ENCODE measurements at regions not wholly inside any gene's neighbourhood (a gene's known extent, or its start where the extent isn't known, plus 50 kb on each side); places are given as distances from the start of the nearest gene placed in this dataset.

DNA sequence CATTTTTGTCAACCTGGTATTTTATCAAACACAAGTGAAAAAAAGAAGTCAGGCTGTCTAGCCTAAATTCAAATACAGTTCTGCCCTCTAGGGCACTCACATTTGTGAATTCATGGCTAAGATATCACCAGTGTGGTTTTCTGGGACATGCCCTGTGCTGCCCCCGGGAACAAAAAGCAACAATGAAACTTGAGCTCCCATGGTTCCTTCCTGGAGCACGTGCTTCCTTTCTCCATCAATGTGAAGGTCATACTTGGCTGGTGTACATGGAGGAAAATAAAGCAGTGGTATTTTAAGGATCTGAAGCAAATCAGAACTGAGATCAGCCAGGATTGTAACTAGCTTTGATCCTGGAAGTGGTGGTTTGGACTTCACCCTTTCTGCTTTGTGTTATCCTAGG, 128.9 kb upstream of the FRMD4A start:
- TF ChIP-seq, protein P1, sequence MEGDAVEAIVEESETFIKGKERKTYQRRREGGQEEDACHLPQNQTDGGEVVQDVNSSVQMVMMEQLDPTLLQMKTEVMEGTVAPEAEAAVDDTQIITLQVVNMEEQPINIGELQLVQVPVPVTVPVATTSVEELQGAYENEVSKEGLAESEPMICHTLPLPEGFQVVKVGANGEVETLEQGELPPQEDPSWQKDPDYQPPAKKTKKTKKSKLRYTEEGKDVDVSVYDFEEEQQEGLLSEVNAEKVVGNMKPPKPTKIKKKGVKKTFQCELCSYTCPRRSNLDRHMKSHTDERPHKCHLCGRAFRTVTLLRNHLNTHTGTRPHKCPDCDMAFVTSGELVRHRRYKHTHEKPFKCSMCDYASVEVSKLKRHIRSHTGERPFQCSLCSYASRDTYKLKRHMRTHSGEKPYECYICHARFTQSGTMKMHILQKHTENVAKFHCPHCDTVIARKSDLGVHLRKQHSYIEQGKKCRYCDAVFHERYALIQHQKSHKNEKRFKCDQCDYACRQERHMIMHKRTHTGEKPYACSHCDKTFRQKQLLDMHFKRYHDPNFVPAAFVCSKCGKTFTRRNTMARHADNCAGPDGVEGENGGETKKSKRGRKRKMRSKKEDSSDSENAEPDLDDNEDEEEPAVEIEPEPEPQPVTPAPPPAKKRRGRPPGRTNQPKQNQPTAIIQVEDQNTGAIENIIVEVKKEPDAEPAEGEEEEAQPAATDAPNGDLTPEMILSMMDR (IDR thresholded peaks at IDR 0.05 in 4 of 5, conservative IDR thresholded peaks at IDR 0.05 in 1 of 5), result no peak
- no peak for TF ChIP-seq POLR2A (IDR thresholded peaks at IDR 0.05)
